Loucy (cell line): ENCODE measurements at regions not wholly inside any gene's neighbourhood (a gene's known extent, or its start where the extent isn't known, plus 50 kb on each side); places are given as distances from the start of the nearest gene placed in this dataset.
A peak's percentile ranks its signal among the peaks of the same experiment; 100 is the strongest.

ENCODE experiments used
- H2AFZ ChIP-seq: fragments of 200-600 bp; sonication (generic); 2 replicates; pipeline ENCODE4 v1.6.0; 2016; ENCODE audit warnings: antibody characterized with exemption, mild to moderate bottlenecking, low read length, moderate library complexity
- H3F3A ChIP-seq: fragments of 200-600 bp; 2 replicates; pipeline ENCODE4 v1.6.0; 2016; ENCODE audit warnings: antibody characterized with exemption, low read depth, mild to moderate bottlenecking
- H3K27me3 ChIP-seq: fragments of 200-600 bp; sonication (generic); 2 replicates; pipeline ENCODE4 v1.6.1; 2014; ENCODE audit warnings: low read length, mild to moderate bottlenecking; ENCODE audit not compliant: insufficient read depth, poor library complexity, severe bottlenecking
- H3K36me3 ChIP-seq: fragments of 200-600 bp; sonication (generic); 2 replicates; pipeline ENCODE4 v1.6.1; 2016; ENCODE audit warnings: low read length; ENCODE audit not compliant: insufficient read depth
- H3K4me1 ChIP-seq: fragments of 200-600 bp; sonication (generic); 2 replicates; pipeline ENCODE4 v1.5.1; 2014; ENCODE audit warnings: low read length, mild to moderate bottlenecking; ENCODE audit not compliant: insufficient read depth, poor library complexity, severe bottlenecking
- H3K4me2 ChIP-seq: fragments of 200-600 bp; sonication (generic); 2 replicates; pipeline ENCODE4 v1.6.0; 2014; ENCODE audit warnings: antibody characterized with exemption, low read length, low read depth, mild to moderate bottlenecking; ENCODE audit not compliant: poor library complexity, severe bottlenecking
- H3K4me3 ChIP-seq: fragments of 200-600 bp; sonication (generic); 2 replicates; pipeline ENCODE4 v1.5.1; 2014; ENCODE audit warnings: low read length, mild to moderate bottlenecking, mixed read lengths; ENCODE audit not compliant: poor library complexity, severe bottlenecking
- H3K79me2 ChIP-seq: fragments of 200-600 bp; sonication (generic); 2 replicates; pipeline ENCODE4 v1.6.1; 2014; ENCODE audit warnings: low read length; ENCODE audit not compliant: insufficient read depth
- H3K9ac ChIP-seq: fragments of 200-600 bp; sonication (generic); 2 replicates; pipeline ENCODE4 v1.6.0; 2014; ENCODE audit warnings: mild to moderate bottlenecking, low read depth, low read length, moderate library complexity; ENCODE audit not compliant: poor library complexity, severe bottlenecking
- H3K9me2 ChIP-seq: fragments of 200-600 bp; sonication (generic); replicated peaks from 2 replicates; pipeline ENCODE4 v1.6.1; 2016; ENCODE audit warnings: low read depth, low read length, mixed read lengths
- H3K9me3 ChIP-seq: fragments of 200-600 bp; sonication (generic); 2 replicates; pipeline ENCODE4 v1.6.1; 2014; ENCODE audit warnings: mild to moderate bottlenecking, antibody characterized with exemption, low read length, low read depth; ENCODE audit not compliant: insufficient read depth
- H4K20me1 ChIP-seq: fragments of 200-600 bp; sonication (generic); 2 replicates; pipeline ENCODE4 v1.6.0; 2014; ENCODE audit warnings: antibody characterized with exemption, low read length, mild to moderate bottlenecking; ENCODE audit not compliant: insufficient read depth, poor library complexity, severe bottlenecking
- EZH2phosphoT487 ChIP-seq: fragments of 200-600 bp; IDR thresholded peaks from 2 replicates; pipeline ENCODE4 v1.6.1; 2018; ENCODE audit warnings: antibody characterized with exemption, mild to moderate bottlenecking, moderate library complexity, borderline replicate concordance
- TF ChIP-seq, protein P1 (sequence below): fragments of 200-600 bp; sonication (generic); conservative IDR thresholded peaks from 2 replicates; pipeline ENCODE4 v1.5.1; 2014; ENCODE audit warnings: mild to moderate bottlenecking, antibody characterized with exemption, low read length

GRCh38 chr10:80894797-80895467 lies 357.2 kb downstream of the SH2D4B start:
- Histone ChIP-seq H3K36me3 (no peaks in the 10 kb centered on the region), H2AFZ (peak overlapping the region; percentile 48), H3K9me3 (no peaks in the 10 kb centered on the region), H3K9ac (no peak overlapping the region), H4K20me1 (no peaks in the 10 kb centered on the region), H3K4me3 (no peak overlapping the region), H3K27me3 (no peaks in the 10 kb centered on the region), H3F3A (no peaks in the 10 kb centered on the region), H3K4me2 (peak overlapping the region; percentile 42), H3K4me1 (peaks cover 19% of the 10 kb centered on the region), H3K9me2 (no peaks in the 10 kb centered on the region), H3K79me2 (no peaks in the 10 kb centered on the region)
- TF ChIP-seq EZH2phosphoT487: no peak
- TF ChIP-seq, protein P1, sequence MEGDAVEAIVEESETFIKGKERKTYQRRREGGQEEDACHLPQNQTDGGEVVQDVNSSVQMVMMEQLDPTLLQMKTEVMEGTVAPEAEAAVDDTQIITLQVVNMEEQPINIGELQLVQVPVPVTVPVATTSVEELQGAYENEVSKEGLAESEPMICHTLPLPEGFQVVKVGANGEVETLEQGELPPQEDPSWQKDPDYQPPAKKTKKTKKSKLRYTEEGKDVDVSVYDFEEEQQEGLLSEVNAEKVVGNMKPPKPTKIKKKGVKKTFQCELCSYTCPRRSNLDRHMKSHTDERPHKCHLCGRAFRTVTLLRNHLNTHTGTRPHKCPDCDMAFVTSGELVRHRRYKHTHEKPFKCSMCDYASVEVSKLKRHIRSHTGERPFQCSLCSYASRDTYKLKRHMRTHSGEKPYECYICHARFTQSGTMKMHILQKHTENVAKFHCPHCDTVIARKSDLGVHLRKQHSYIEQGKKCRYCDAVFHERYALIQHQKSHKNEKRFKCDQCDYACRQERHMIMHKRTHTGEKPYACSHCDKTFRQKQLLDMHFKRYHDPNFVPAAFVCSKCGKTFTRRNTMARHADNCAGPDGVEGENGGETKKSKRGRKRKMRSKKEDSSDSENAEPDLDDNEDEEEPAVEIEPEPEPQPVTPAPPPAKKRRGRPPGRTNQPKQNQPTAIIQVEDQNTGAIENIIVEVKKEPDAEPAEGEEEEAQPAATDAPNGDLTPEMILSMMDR: no peak

DNA sequence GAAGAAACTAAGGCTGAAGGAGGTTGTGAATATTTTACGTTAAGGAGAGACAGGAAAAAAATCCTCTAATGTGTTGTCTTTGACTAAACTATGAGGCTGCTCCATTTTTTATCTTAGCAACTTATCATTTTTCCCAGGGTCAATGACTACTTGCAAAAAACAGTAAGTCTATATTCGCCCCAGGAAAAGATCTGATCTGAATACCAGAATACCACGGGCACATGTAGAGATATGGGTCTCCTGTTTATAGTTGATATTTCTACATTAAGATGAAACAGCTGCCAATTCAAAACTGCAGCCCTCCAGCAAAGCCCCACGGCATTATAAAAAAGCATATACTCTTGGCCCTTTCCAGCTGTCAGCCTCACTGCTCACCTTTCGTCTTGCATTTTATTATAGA lies 358.4 kb downstream of the SH2D4B start:
- H3K4me3 ChIP-seq: no peak overlapping the region
- H3K4me2 ChIP-seq: no peak overlapping the region
- H4K20me1 ChIP-seq: no peaks in the 10 kb centered on the region
- 0 out of 2 replicates have a peak overlapping the region, but pooled peaks have one; percentile 18 for H2AFZ ChIP-seq
- no peaks in the 10 kb centered on the region for H3K9me3 ChIP-seq
- H3F3A ChIP-seq: no peaks in the 10 kb centered on the region
- H3K36me3 ChIP-seq: no peaks in the 10 kb centered on the region
- H3K4me1 ChIP-seq: peaks cover 19% of the 10 kb centered on the region
- no peaks in the 10 kb centered on the region for H3K79me2 ChIP-seq
- TF ChIP-seq, protein P1: no peak
- no peak for TF ChIP-seq EZH2phosphoT487
- H3K9ac ChIP-seq: no peak overlapping the region
- no peaks in the 10 kb centered on the region for H3K9me2 ChIP-seq
- no peaks in the 10 kb centered on the region for H3K27me3 ChIP-seq

DNA sequence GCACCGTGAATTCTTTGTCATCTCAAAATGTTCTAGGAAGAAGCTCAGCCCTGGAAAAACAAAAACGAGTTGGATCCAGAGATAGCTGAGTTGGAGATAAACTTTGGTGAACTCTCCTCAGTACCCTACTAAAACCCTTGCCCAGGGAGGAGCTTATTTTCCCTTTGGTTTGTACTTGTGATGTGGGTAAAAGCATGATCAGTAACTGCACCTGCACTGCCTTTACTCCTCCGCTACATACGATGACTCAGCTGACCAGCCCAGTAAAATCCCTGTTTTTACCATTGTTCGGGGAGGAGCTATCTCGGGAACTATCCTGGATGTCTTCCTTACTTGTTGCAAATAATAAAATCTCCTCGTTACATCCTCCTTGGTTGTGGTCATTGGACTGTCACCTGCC lies 359.3 kb downstream of the SH2D4B start:
- no peaks in the 10 kb centered on the region for H3K27me3 ChIP-seq
- H3K4me1 ChIP-seq: peaks cover 19% of the 10 kb centered on the region
- H3K9me2 ChIP-seq: no peaks in the 10 kb centered on the region
- no peaks in the 10 kb centered on the region for H3K36me3 ChIP-seq
- no peak overlapping the region for H3K9ac ChIP-seq
- H3F3A ChIP-seq: no peaks in the 10 kb centered on the region
- H3K9me3 ChIP-seq: no peaks in the 10 kb centered on the region
- H3K4me3 ChIP-seq: no peak overlapping the region
- no peaks in the 10 kb centered on the region for H4K20me1 ChIP-seq
- no peak overlapping the region for H2AFZ ChIP-seq
- no peaks in the 10 kb centered on the region for H3K79me2 ChIP-seq
- no peak overlapping the region for H3K4me2 ChIP-seq
- TF ChIP-seq EZH2phosphoT487: no peak
- TF ChIP-seq, protein P1: no peak
